ENCODE measurements at regions not wholly inside any gene's neighbourhood (a gene's known extent, or its start where the extent isn't known, plus 50 kb on each side); places are given as distances from the start of the nearest gene placed in this dataset.
A peak's percentile ranks its signal among the peaks of the same experiment; 100 is the strongest.

DNA sequence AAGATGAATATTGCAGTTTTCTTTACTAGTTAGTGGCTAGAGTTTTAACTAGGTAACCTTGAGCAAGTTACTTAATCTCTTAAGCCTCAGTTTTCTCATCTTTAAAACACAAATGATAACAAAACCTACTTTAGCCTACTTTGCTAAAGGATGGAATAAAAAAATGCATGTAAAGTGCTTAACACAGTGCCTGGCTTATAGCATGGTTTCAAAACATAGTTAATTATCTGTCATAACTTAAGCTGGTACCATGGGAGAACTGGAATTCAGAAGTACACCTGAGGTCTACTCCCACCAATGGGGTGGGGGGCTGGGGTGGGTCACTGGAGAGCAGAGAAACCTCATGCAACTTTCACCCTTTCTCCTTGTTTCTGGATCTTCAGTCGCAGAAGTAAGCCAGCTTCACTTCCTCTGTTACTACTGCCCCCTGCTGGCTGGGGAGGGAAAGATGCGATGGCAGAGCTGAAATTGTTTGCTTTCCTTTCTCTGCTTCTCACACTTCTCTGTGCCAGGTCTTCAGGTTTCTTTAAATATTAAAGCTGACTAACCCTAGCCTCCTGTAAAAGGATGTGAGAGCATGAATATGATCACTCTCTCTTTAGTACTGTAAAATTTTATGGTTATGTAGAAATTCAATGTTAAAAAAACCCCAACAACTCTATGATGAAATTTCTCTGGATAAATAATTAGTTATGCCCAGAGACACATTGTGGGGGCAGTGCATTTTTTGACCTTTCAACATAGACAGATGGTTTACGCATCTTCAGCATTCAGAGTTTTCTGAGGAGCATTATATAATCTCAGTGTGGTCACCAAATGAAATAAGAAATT, 324.2 kb downstream of the HLX start:
- no peaks in the 10 kb centered on the region for H3K4me1 ChIP-seq
- no TSS peak for BruUV-seq (replicated peaks)
- Mint-ChIP-seq H3K4me3 (ENCODE audit: unreplicated experiment) (no peak overlapping the region), H3K27ac (ENCODE audit: unreplicated experiment) (no peak overlapping the region), H3K36me3 (ENCODE audit: insufficient read depth, unreplicated experiment) (no peaks in the 10 kb centered on the region), H3K27me3 (ENCODE audit: insufficient read depth, unreplicated experiment) (no peaks in the 10 kb centered on the region), H3K4me1 (ENCODE audit: low read depth, unreplicated experiment) (no peaks in the 10 kb centered on the region), H3K9me3 (ENCODE audit: unreplicated experiment) (peaks cover 9% of the 10 kb centered on the region)
- H3K9me3 ChIP-seq = no peaks in the 10 kb centered on the region
- ChIA-PET CTCF (interaction anchor here (0.5 to 1.0 kb wide), 4 partner anchors 10 to 390 kb away, joined by 3 to 9 read pairs (median 4); no protein-coding TSS in a partner anchor), POLR2A (no interaction called here)
- intact Hi-C loops (cut with micrococcal nuclease; ENCODE audit: unreplicated experiment) = loop anchor here (1.0 to 5.0 kb wide), 3 partner anchors 295 to 391 kb away; no protein-coding TSS in a partner anchor
- H3K27me3 ChIP-seq (replicated peaks; ENCODE audit: control insufficient read depth, insufficient read depth, low read length) = no peaks in the 10 kb centered on the region
- no peak overlapping the region for H3K4me3 ChIP-seq (ENCODE audit: low read depth, low read length)
- peak; percentile 58 to 79 for DNase-seq
- H3K36me3 ChIP-seq (ENCODE audit: control insufficient read depth, insufficient read depth, low read length) = no peaks in the 10 kb centered on the region
- TF ChIP-seq, protein P1, sequence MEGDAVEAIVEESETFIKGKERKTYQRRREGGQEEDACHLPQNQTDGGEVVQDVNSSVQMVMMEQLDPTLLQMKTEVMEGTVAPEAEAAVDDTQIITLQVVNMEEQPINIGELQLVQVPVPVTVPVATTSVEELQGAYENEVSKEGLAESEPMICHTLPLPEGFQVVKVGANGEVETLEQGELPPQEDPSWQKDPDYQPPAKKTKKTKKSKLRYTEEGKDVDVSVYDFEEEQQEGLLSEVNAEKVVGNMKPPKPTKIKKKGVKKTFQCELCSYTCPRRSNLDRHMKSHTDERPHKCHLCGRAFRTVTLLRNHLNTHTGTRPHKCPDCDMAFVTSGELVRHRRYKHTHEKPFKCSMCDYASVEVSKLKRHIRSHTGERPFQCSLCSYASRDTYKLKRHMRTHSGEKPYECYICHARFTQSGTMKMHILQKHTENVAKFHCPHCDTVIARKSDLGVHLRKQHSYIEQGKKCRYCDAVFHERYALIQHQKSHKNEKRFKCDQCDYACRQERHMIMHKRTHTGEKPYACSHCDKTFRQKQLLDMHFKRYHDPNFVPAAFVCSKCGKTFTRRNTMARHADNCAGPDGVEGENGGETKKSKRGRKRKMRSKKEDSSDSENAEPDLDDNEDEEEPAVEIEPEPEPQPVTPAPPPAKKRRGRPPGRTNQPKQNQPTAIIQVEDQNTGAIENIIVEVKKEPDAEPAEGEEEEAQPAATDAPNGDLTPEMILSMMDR (IDR thresholded peaks at IDR 0.05; ENCODE audit: insufficient read depth in 1 of 2, low read depth in 1 of 2, low read length in 1 of 2, severe bottlenecking in 1 of 2, unreplicated experiment in 1 of 2) = peak; percentile 83 to 92

DNA sequence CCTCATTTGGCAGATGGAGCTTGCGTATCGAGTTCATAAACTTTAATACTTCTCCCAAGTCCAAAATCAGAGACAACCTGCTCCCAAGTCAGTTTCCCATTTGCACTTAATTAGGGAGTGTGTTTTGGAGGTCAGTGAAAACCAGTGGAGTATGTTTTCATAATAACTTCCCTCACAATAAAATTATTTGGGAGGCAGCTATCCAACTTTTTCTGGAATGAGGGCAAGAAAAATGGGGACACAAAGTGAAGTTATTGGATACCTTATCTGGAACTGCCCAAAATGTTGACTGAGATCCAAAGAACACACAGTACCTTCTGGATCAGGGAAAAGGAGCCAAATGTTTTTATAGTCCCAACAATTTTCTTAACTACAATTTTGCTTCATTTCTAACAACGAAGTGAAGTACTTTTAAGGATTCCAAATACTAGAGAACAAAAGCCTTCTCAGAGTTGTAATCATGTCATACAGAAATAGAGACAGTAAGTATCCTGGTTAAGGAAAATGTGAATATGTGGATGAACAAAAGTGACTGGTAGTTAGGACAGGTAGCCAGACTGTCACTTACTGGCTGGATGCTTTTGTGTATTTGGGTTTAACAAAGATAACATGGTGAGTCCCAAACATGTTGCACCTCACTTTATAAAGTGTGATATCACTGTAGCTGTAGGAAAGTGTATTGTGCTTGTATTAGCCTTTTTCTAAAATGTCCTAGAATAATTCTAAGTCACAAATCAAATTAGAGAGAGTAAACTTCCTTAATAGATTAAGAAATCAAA, 325.0 kb downstream of the HLX start:
- DNase-seq = no peak
- H3K36me3 Mint-ChIP-seq (ENCODE audit: insufficient read depth, unreplicated experiment) = no peaks in the 10 kb centered on the region
- TF ChIP-seq, protein P1 (IDR thresholded peaks at IDR 0.05; ENCODE audit: insufficient read depth in 1 of 2, low read depth in 1 of 2, low read length in 1 of 2, severe bottlenecking in 1 of 2, unreplicated experiment in 1 of 2) = no peak
- no peaks in the 10 kb centered on the region for H3K27me3 Mint-ChIP-seq (ENCODE audit: insufficient read depth, unreplicated experiment)
- H3K4me3 Mint-ChIP-seq (ENCODE audit: unreplicated experiment) = no peak overlapping the region
- Histone ChIP-seq H3K4me3 (ENCODE audit: low read depth, low read length) (no peak overlapping the region), H3K27me3 (replicated peaks; ENCODE audit: control insufficient read depth, insufficient read depth, low read length) (no peaks in the 10 kb centered on the region), H3K9me3 (no peaks in the 10 kb centered on the region), H3K36me3 (ENCODE audit: control insufficient read depth, insufficient read depth, low read length) (no peaks in the 10 kb centered on the region), H3K4me1 (no peaks in the 10 kb centered on the region)
- POLR2A ChIA-PET = no interaction called here
- H3K9me3 Mint-ChIP-seq (ENCODE audit: unreplicated experiment) = peaks cover 10% of the 10 kb centered on the region
- intact Hi-C loops (cut with micrococcal nuclease; ENCODE audit: unreplicated experiment) = loop anchor here (5.0 kb wide), 1 partner anchor 392 kb away; no protein-coding TSS in a partner anchor
- CTCF ChIA-PET = interaction anchor here (1.0 kb wide), 3 partner anchors 329 to 391 kb away, joined by 3 to 4 read pairs (median 4); no protein-coding TSS in a partner anchor
- no TSS peak for BruUV-seq (replicated peaks)
- H3K4me1 Mint-ChIP-seq (ENCODE audit: low read depth, unreplicated experiment) = no peaks in the 10 kb centered on the region
- no peak overlapping the region for H3K27ac Mint-ChIP-seq (ENCODE audit: unreplicated experiment)

DNA sequence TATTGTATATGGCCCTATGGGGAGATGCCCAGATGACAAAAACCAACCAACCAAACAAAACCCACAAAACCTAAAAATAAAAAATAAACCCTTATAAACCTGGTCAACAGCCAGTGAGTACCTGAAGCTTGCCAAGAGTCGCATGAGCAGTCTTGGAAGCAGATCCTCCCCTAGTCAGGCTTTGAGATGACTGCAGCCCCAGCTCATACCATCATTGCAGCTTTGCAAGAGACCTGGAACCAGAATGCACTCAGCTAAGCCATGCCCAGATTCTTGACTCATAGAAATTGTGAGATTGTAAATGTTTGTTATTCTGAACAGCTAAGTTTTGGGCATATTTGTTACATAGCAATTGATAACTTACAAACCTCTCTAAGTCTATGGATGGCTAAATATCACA, 326.8 kb downstream of the HLX start:
- BruUV-seq (replicated peaks) = no TSS peak
- TF ChIP-seq, protein P1 (IDR thresholded peaks at IDR 0.05; ENCODE audit: insufficient read depth in 1 of 2, low read depth in 1 of 2, low read length in 1 of 2, severe bottlenecking in 1 of 2, unreplicated experiment in 1 of 2) = no peak
- Mint-ChIP-seq H3K36me3 (ENCODE audit: insufficient read depth, unreplicated experiment) (no peaks in the 10 kb centered on the region), H3K9me3 (ENCODE audit: unreplicated experiment) (peaks cover 19% of the 10 kb centered on the region), H3K27ac (ENCODE audit: unreplicated experiment) (no peak overlapping the region), H3K4me1 (ENCODE audit: low read depth, unreplicated experiment) (no peaks in the 10 kb centered on the region), H3K4me3 (ENCODE audit: unreplicated experiment) (no peak overlapping the region), H3K27me3 (ENCODE audit: insufficient read depth, unreplicated experiment) (no peaks in the 10 kb centered on the region)
- Histone ChIP-seq H3K4me3 (ENCODE audit: low read depth, low read length) (no peak overlapping the region), H3K27me3 (replicated peaks; ENCODE audit: control insufficient read depth, insufficient read depth, low read length) (no peaks in the 10 kb centered on the region), H3K4me1 (no peaks in the 10 kb centered on the region), H3K9me3 (no peaks in the 10 kb centered on the region), H3K36me3 (ENCODE audit: control insufficient read depth, insufficient read depth, low read length) (no peaks in the 10 kb centered on the region)
- ChIA-PET POLR2A (no interaction called here), CTCF (no interaction called here)
- intact Hi-C loops (cut with micrococcal nuclease; ENCODE audit: unreplicated experiment) = no loop called here
- DNase-seq = no peak

Measured in Caco-2 (cell line).